ENCODE measurements at regions not wholly inside any gene's neighbourhood (a gene's known extent, or its start where the extent isn't known, plus 50 kb on each side); places are given as distances from the start of the nearest gene placed in this dataset.

DNA sequence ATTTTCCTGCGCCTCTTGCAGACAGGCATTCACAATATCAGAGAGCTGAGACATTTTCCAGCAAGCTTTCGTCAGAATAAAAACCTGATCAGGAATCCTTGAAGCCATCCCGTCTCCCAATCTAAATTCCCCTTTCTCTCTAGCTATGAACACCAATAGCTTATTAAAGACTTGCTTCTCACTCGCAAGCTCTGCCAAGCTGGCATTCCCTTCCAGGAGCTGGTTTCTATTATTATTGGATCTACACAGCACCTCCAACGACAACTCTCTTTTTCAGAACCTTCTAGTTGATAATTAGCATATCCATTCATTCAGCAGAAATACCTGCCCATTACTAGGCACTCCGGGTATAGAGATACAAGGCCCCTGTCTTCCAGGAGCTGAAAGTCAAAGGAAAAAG lies 350.3 kb downstream of the MTX2 start:
- DNase-seq = no peak

DNA sequence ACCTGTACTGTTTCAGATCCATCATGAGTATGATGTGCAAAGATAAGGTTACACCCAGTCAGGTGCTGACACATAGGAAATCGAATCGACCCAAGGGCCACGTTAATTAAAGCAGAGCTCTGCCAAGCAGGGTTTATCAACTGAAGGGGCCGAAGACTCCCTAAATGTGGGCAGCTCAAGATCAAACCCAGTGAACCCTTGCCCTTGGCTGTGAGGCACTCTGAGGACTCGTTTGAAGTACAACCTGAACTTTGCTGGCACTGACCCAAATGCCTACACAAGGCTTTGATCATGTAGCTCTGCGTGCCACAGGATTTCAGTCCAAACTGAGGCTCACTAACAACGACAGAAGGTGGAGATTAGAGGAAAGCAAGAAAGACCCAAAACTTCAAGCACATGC lies 352.1 kb downstream of the MTX2 start:
- no peak for DNase-seq

DNA sequence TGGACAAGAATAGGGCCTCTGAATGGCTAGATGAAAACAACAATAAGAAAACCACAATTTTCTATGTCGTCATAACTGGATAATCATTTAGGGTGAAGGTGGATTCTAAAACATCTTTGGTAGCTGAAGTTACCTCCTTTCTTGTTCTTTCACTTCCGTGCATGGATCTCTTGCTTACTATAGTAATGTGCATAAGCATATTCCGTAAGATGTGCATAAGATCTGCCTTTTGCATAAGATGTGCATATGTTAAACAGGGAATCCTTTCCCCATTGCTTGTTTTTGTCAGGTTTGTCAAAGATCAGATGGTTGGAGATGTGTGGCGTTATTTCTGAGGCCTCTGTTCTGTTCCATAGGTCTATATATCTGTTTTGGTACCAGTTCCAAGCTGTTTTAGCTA lies 353.6 kb downstream of the MTX2 start:
- no peak for DNase-seq

DNA sequence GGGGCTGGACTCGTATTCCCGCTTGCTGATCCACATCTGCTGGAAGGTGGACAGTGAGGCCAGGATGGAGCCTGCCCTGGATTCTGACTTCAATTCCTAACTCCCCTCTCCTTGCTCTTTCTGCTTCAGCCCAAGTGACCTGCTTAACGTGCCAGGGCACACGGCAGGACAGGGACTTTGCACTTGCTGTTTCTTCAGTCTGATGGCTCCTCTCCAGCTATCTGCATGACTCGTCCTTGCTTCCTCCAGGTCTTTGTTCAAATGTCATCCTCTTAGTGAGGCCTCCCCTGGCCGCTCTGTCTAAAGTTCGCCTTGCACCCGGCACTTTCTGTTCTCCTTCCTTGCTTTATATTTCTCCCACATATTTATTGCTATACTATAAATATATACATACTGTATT lies 357.6 kb downstream of the MTX2 start:
- DNase-seq = no peak

DNA sequence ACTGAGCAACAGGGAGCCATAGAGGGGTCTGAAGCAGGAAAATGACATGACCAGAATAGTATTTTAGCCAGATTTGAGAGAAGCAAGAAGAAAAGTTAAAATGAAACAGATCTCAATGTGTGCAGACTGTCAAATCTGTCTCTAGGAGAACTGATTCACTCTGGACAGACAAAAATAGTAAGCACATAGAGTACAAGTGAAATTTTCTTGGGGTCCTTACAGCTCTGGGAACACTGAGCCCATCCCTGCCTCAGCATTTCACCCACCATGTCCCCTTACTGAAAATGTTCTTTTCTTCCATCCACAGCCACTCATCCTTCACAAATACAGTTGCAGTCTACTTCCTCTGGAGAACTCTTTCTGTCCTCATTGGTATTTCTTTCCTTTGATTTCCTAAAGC lies 359.2 kb downstream of the MTX2 start:
- no peak for DNase-seq

- DNase-seq = no peak
Measured at GRCh38 chr2:176633754-176634153, 364.5 kb downstream of the MTX2 start.

- no peak for DNase-seq
Measured at GRCh38 chr2:176636401-176636800, 367.2 kb downstream of the MTX2 start.

- DNase-seq = peak; percentile 36
Measured at GRCh38 chr2:176637142-176637485, 367.9 kb downstream of the MTX2 start.

DNA sequence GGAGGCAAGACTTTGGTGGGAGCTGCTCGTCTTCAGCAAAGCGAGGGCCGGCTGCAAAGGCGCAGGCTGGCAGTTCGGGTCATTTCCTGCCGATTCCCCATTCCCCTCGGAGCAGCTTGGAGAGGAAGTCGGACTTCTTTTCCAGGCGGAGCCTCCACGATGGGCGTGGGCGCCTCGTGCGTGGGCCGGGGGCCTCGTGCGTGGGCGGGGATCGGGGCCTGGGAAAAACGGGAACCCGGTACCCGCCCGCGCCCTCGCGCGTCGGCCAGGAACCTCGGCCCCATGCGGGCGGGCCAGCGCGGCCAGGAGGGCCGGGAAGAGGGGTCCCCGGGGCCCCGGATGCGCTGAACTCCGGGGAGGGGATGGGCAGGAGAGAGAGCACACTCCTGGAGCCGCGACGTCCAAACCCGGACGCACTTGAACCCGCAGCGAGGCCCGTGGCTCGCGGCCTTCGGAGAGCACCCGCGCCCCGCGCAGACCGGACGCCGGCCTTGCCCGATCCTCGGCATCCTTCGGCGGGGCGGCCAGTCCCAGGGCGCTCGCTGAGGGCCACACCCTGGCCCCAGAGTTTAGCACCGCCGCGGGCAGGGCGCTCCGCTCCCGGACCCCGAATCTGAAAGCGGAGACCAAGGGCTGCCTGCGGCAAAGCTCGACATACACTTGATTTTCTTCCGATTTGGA lies 368.4 kb downstream of the MTX2 start:
- peak; percentile 53 for DNase-seq

DNA sequence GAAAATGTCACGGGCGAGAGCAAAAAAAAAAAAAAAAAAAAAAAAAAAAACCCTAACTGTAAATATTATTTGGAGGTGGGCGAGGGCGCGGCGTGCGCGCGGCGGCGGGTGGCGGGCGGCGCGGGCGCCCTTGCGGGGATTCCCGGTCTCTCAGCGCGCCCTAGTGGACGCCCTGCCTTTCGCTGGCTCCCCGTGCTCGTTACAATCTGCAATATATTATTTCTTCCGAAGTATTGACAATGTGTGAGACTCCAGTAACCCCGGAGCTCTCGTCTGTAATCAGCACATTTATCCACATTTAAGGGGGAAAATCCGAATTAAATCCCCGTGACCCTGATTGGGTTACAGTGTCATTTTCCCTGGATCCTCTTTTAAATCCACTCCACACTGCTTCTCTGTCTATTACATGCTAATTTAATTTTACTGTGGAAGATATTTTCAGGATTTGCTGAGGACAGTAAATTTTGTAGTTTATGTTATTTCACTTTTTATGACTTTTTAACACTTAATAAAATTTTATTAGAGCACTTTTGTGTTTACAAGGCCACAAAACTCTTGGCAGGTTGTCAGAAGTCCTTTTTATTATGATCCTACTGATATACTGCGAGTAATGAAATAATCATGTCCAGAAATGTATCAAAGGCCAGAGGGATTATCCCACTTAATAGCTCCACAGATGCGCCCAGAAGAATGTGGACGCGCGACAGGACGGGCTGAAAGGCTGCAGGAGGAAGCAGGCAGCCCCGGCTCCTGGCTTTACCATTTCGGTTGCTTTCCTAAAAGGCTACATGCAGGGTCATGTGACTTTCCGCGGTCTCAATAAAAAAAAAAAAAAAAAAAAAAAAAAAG lies 369.1 kb downstream of the MTX2 start:
- peak; percentile 68 for DNase-seq

GRCh38 chr2:176639016-176639343 lies 369.7 kb downstream of the MTX2 start:
- no peak for DNase-seq

- no peak for DNase-seq
Measured at GRCh38 chr2:176639671-176640070, 370.4 kb downstream of the MTX2 start.

- no peak for DNase-seq
Measured at GRCh38 chr2:176641436-176641835, 372.2 kb downstream of the MTX2 start.

DNA sequence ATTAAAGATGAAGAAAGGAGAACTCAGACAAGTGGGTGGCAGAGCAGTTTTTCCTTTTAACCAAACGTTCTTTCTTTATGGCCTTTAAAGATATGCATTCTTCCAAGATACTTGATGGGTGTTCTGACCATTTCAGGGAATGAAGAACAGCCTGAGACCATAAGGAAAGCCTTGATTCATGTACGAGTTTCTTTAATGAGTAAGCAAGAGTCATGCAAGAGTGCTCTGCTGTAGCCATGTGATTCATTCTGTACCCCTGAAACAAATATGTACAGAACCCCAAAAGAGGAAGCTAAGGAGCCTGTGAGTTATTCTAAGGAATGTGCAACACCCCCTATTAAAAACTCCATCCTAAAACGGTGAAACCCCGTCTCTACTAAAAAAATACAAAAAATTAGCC lies 372.8 kb downstream of the MTX2 start:
- no peak for DNase-seq

GRCh38 chr2:176643646-176644045 lies 374.4 kb downstream of the MTX2 start:
- peak; percentile 24 for DNase-seq

DNA sequence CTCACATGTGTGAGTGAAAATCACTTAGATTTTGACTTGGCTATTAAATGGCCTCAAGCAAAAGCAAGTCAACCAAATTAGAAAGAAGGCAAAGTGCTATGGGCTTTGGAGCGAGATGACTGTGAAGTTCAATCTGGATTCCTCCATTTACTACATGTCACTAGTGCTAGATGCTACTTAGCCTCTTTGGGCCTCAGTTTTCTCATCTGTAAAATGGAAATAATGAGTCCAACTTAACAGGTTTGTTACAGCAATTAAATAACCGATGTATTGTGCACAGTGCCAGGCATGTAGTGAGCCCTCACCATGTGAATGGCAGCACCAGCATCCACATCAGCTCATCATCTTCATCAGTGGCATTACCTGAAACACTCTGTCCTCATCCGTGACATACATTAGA lies 376.3 kb downstream of the MTX2 start:
- no peak for DNase-seq

DNA sequence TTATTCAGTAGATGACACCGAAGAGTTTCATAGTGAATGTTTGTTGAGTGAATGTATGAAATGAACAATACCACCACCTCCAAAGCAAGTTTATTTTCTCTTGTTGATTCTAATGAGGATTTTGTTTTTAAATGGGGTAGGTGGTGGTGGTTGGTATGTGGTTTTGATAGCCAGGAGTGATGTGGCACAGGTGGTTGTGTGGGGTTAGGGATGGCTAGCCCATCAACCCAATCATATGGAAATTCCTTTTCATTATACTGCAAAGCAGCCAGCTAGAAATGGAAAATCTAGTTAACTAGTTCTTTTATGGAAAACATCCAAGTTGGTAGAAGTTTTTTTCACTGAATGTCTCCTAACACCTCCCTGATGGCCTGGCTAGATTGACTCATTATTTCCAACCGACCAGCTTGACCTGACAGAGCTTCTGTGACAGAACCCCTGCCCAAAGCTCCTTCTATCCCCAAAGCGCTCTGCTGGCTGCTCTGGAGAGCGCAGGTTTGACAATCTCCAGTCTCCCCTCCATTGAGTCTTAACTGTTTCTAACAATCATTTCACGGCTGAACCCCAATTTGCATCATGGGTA lies 376.9 kb downstream of the MTX2 start:
- no peak for DNase-seq

- DNase-seq = no peak
Measured at GRCh38 chr2:176647325-176648165, 378.3 kb downstream of the MTX2 start.

DNA sequence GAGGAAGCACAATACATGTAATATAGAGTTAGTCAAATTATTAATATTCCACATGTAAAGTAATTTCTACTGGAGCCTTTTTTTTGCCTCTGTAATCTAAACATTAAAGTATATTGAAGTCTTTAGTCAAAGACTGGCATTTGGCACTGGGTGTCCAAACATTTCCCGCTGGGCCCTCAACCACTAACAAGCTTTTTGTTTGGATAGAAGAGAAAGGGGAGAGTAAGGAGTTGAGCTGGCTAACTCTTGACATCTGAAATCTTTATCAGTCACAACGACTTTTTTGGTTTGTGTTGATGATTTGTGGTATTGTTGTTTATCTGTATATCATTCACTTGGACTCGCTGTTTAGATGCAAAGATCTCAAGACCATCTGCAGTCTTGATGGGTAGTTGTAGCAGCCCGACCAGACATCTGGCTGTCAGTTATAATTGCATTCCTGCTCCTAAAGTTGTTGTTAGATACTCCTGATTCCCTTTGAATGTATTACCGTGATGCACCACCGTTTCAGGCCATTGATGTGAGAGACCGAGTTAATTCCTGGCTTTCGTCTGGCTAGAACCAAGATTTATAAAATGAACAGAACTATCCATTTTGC lies 379.6 kb downstream of the MTX2 start:
- DNase-seq = no peak

- DNase-seq = peak; percentile 13
Measured at GRCh38 chr2:176650104-176650837, 381.0 kb downstream of the MTX2 start.

GRCh38 chr2:176650838-176651555 lies 381.8 kb downstream of the MTX2 start:
- DNase-seq = no peak
